Lower leg skin (tissue), 3 donors: ENCODE measurements at regions not wholly inside any gene's neighbourhood (a gene's known extent, or its start where the extent isn't known, plus 50 kb on each side); places are given as distances from the start of the nearest gene placed in this dataset.
"Not testable (repeated sequence)": the region's sequence is repeated elsewhere in the genome, so short reads cannot be mapped to it uniquely, and the experiment has no call there.

Source experiments
- CTCF ChIP-seq, 3 donors: fragments of 450-650 bp; IDR thresholded peaks; one replicate each; pipeline ENCODE4 v1.5.1; 2016; ENCODE audit warnings: antibody characterized with exemption in 3 of 3, mild to moderate bottlenecking in 3 of 3, moderate library complexity in 2 of 3
- POLR2A ChIP-seq, 2 donors: fragments of 450-650 bp; IDR thresholded peaks; one replicate each; pipeline ENCODE4 v1.6.1; 2016 to 2017; ENCODE audit warnings: antibody characterized with exemption in 2 of 2, mild to moderate bottlenecking in 1 of 2, moderate library complexity in 1 of 2

- TF ChIP-seq POLR2A, CTCF (IDR thresholded peaks at IDR 0.05): not testable (repeated sequence)
Observed at GRCh38 chr20:30503204-30503603, 754.3 kb upstream of the DEFB115 start.
